GM23338 (cell line): ENCODE measurements at regions not wholly inside any gene's neighbourhood (a gene's known extent, or its start where the extent isn't known, plus 50 kb on each side); places are given as distances from the start of the nearest gene placed in this dataset.

ENCODE experiments used
- ATAC-seq: fragments of 200-7000 bp; cut with Tn5 transposase; 3 replicates; pipeline ENCODE4 v1.9.1; 2020
- DNase-seq: peaks from one replicate; pipeline ENCODE4 v3.0.0-alpha.2; 2015; ENCODE audit warnings: low spot score
- H2AFZ ChIP-seq: fragments of 200-600 bp; sonication (generic); 2 replicates; pipeline ENCODE4 v1.8.0; 2016; ENCODE audit warnings: antibody characterized with exemption, mild to moderate bottlenecking, moderate library complexity
- H3F3A ChIP-seq: fragments of 200-600 bp; sonication (generic); replicated peaks from 2 replicates; pipeline ENCODE4 v1.8.0; 2017; ENCODE audit warnings: antibody characterized with exemption, mixed run types, low read depth
- H3K27ac ChIP-seq: fragments of 200-600 bp; sonication (generic); 2 replicates; pipeline ENCODE4 v1.6.1; 2016; ENCODE audit warnings: low read depth
- H3K27me3 ChIP-seq: fragments of 200-600 bp; sonication (generic); 2 replicates; pipeline ENCODE4 v1.8.0; 2016; ENCODE audit warnings: mild to moderate bottlenecking, mixed run types, moderate library complexity; ENCODE audit not compliant: insufficient read depth
- H3K36me3 ChIP-seq: fragments of 200-600 bp; sonication (generic); 2 replicates; pipeline ENCODE4 v1.8.0; 2016; ENCODE audit warnings: mild to moderate bottlenecking; ENCODE audit not compliant: insufficient read depth
- H3K4me1 ChIP-seq: fragments of 200-600 bp; sonication (generic); 2 replicates; pipeline ENCODE4 v1.8.0; 2016; ENCODE audit warnings: mild to moderate bottlenecking, moderate library complexity; ENCODE audit not compliant: insufficient read depth
- H3K4me2 ChIP-seq: fragments of 200-600 bp; sonication (generic); 2 replicates; pipeline ENCODE4 v1.7.1; 2017; ENCODE audit warnings: mixed run types
- H3K4me3 ChIP-seq: fragments of 200-600 bp; sonication (generic); 2 replicates; pipeline ENCODE4 v1.6.1; 2016; ENCODE audit warnings: mixed run types
- H3K79me2 ChIP-seq: fragments of 200-600 bp; sonication (generic); replicated peaks from 2 replicates; pipeline ENCODE4 v1.8.0; 2017; ENCODE audit warnings: mild to moderate bottlenecking; ENCODE audit not compliant: insufficient read depth
- H3K9me2 ChIP-seq: fragments of 200-600 bp; sonication (generic); 2 replicates; pipeline ENCODE4 v1.8.0; 2017; ENCODE audit not compliant: insufficient read depth
- H4K20me1 ChIP-seq: fragments of 200-600 bp; sonication (generic); replicated peaks from 2 replicates; pipeline ENCODE4 v1.8.0; 2017; ENCODE audit warnings: mild to moderate bottlenecking; ENCODE audit not compliant: insufficient read depth
- H3K27ac Mint-ChIP-seq: 2 replicates; pipeline ENCODE4 v1.8.0; 2020; ENCODE audit warnings: inconsistent platforms, mild to moderate bottlenecking, moderate library complexity, mixed read lengths
- H3K27me3 Mint-ChIP-seq: 3 replicates; pipeline ENCODE4 v1.8.0; 2022; ENCODE audit warnings: low read depth, mild to moderate bottlenecking, moderate library complexity, mixed read lengths, inconsistent platforms; ENCODE audit not compliant: insufficient read depth, poor library complexity
- H3K36me3 Mint-ChIP-seq: 3 replicates; pipeline ENCODE4 v1.8.0; 2021; ENCODE audit warnings: low read depth, mild to moderate bottlenecking, inconsistent platforms, moderate library complexity, mixed read lengths
- H3K4me1 Mint-ChIP-seq: 3 replicates; pipeline ENCODE4 v1.8.0; 2020; ENCODE audit warnings: mild to moderate bottlenecking, inconsistent platforms, mixed read lengths
- H3K4me3 Mint-ChIP-seq: 3 replicates; pipeline ENCODE4 v1.8.0; 2021; ENCODE audit warnings: moderate library complexity, mild to moderate bottlenecking, inconsistent platforms, mixed read lengths
- H3K9me3 Mint-ChIP-seq: 3 replicates; pipeline ENCODE4 v1.8.0; 2020; ENCODE audit warnings: moderate library complexity, mild to moderate bottlenecking, inconsistent platforms, mixed read lengths
- CREB1 ChIP-seq: fragments of 250-450 bp; sonication (Bioruptor Pico); IDR thresholded peaks from 2 replicates; pipeline ENCODE4 v1.5.0; 2020; ENCODE audit warnings: low read depth, mild to moderate bottlenecking, moderate library complexity
- CTCF ChIP-seq, 2 experiments: fragments of 200-600 bp in 1 of 2; sonication (generic) in 1 of 2; conservative IDR thresholded peaks; 2 replicates each; pipeline versions ENCODE4 v1.5.1 to v1.6.1; 2016 to 2017; ENCODE audit warnings: antibody characterized with exemption in 2 of 2, low read depth in 2 of 2, mild to moderate bottlenecking in 2 of 2, moderate library complexity in 1 of 2
- ETS1 ChIP-seq: IDR thresholded peaks from 2 replicates; pipeline ENCODE4 v1.6.1; 2016; ENCODE audit warnings: antibody characterized with exemption
- EZH2 ChIP-seq: fragments of 200-600 bp; sonication (generic); IDR thresholded peaks from one replicate; pipeline ENCODE4 v1.8.0; 2017; ENCODE audit warnings: antibody characterized with exemption, mild to moderate bottlenecking, low read depth; ENCODE audit not compliant: unreplicated experiment
- EZH2phosphoT487 ChIP-seq: fragments of 200-600 bp; sonication (generic); IDR thresholded peaks from one replicate; pipeline ENCODE4 v1.8.1; 2018; ENCODE audit warnings: antibody characterized with exemption; ENCODE audit not compliant: unreplicated experiment
- JUNB ChIP-seq: IDR thresholded peaks from one replicate; pipeline ENCODE4 v1.6.1; 2016; ENCODE audit warnings: antibody characterized with exemption; ENCODE audit not compliant: unreplicated experiment
- NANOG ChIP-seq: IDR thresholded peaks from 2 replicates; pipeline ENCODE4 v1.6.1; 2016; ENCODE audit warnings: antibody characterized with exemption, borderline replicate concordance
- POLR2AphosphoS5 ChIP-seq: IDR thresholded peaks from 2 replicates; pipeline ENCODE4 v1.6.1; 2016; ENCODE audit warnings: antibody characterized with exemption, low read depth
- REST ChIP-seq: IDR thresholded peaks from one replicate; pipeline ENCODE4 v1.6.1; 2018; ENCODE audit warnings: antibody characterized with exemption; ENCODE audit not compliant: unreplicated experiment
- STAT1 ChIP-seq: IDR thresholded peaks from one replicate; pipeline ENCODE4 v1.6.1; 2016; ENCODE audit warnings: antibody characterized with exemption; ENCODE audit not compliant: unreplicated experiment
- ZNF114 ChIP-seq: fragments of 250-450 bp; sonication (Bioruptor Pico); IDR thresholded peaks from 2 replicates; pipeline ENCODE4 v1.5.0; 2020; ENCODE audit warnings: mild to moderate bottlenecking, moderate library complexity
- ZNF331 ChIP-seq: fragments of 250-450 bp; sonication (Bioruptor Pico); IDR thresholded peaks from 2 replicates; pipeline ENCODE4 v1.5.0; 2020; ENCODE audit warnings: low read depth, mild to moderate bottlenecking, moderate library complexity
- ZNF462 ChIP-seq: fragments of 250-450 bp; sonication (Bioruptor Pico); IDR thresholded peaks from 2 replicates; pipeline ENCODE4 v1.5.0; 2020; ENCODE audit warnings: mild to moderate bottlenecking, moderate library complexity

- Histone ChIP-seq H3K9me2 (no peaks in the 10 kb centered on the region; the same call in none of the 2 replicates), H3K4me3 (no peak overlapping the region), H3K4me2 (no peak overlapping the region), H3K79me2 (no peaks in the 10 kb centered on the region), H3K27ac (no peak overlapping the region), H4K20me1 (no peaks in the 10 kb centered on the region), H3K4me1 (no peaks in the 10 kb centered on the region), H3F3A (no peaks in the 10 kb centered on the region), H3K27me3 (no peaks in the 10 kb centered on the region), H2AFZ (no peak overlapping the region), H3K36me3 (no peaks in the 10 kb centered on the region)
- Mint-ChIP-seq H3K36me3 (no peaks in the 10 kb centered on the region), H3K27ac (no peak overlapping the region), H3K4me3 (no peak overlapping the region), H3K27me3 (no peaks in the 10 kb centered on the region), H3K9me3 (no peaks in the 10 kb centered on the region), H3K4me1 (peaks cover 3% of the 10 kb centered on the region; the same call in 1 of the 3 replicates)
- TF ChIP-seq REST, result no peak
- TF ChIP-seq ZNF114 (CRISPR knock-in tag), result no peak
- no peak for TF ChIP-seq EZH2
- no peak for TF ChIP-seq NANOG
- TF ChIP-seq ZNF462 (CRISPR knock-in tag), result no peak
- TF ChIP-seq STAT1, result no peak
- no peak for TF ChIP-seq CREB1
- TF ChIP-seq ZNF331 (CRISPR knock-in tag), result no peak
- no peak for TF ChIP-seq CTCF (conservative IDR thresholded peaks at IDR 0.05; ENCODE audit: low read depth in 2 of 2)
- no peak for TF ChIP-seq ETS1
- TF ChIP-seq JUNB, result no peak
- TF ChIP-seq EZH2phosphoT487, result no peak
- TF ChIP-seq POLR2AphosphoS5, result no peak
- ATAC-seq (no peak), DNase-seq (no peak)
These were observed 317.2 kb upstream of the FIGN start for GRCh38 chr2:164053021-164053420.
